Stomach (tissue), 8 donors: ENCODE measurements at regions not wholly inside any gene's neighbourhood (a gene's known extent, or its start where the extent isn't known, plus 50 kb on each side); places are given as distances from the start of the nearest gene placed in this dataset.

Experiments
- DNase-seq, 2 donors: peaks; one replicate each; pipeline versions ENCODE4 v3.0.0 to v3.0.0-alpha.2; 2013 to 2019
- H3K27ac ChIP-seq, 5 donors: fragments of 200-600 bp in 4 of 5; sonication (generic) in 4 of 5; one replicate each; pipeline ENCODE4 v1.5.1; 2013 to 2019; ENCODE audit warnings: mild to moderate bottlenecking in 1 of 5, moderate library complexity in 1 of 5
- H3K27me3 ChIP-seq, 3 donors: fragments of 200-600 bp; sonication (generic); one replicate each; pipeline ENCODE4 v1.5.1; 2017 to 2019; ENCODE audit warnings: mixed run types in 1 of 3
- H3K36me3 ChIP-seq, 4 donors: fragments of 200-600 bp; sonication (generic); 1 replicate in 3 of 4; 2 replicates in 1 of 4; pipeline ENCODE4 v1.5.1; 2016 to 2019
- H3K4me1 ChIP-seq, 4 donors: fragments of 200-600 bp; sonication (generic); one replicate each; pipeline ENCODE4 v1.5.1; 2016 to 2019
- H3K4me3 ChIP-seq, 4 donors: fragments of 200-600 bp; sonication (generic) in 3 of 4; one replicate each; pipeline ENCODE4 v1.5.1; 2016 to 2019; ENCODE audit warnings: mild to moderate bottlenecking in 1 of 4
- H3K9me3 ChIP-seq, 4 donors: fragments of 200-600 bp; sonication (generic); one replicate each; pipeline ENCODE4 v1.5.1; 2016 to 2019
- CTCF ChIP-seq, 7 experiments: fragments of 450-650 bp in 4 of 7; fragments of 200-600 bp in 3 of 7; sonication (generic) in 3 of 7; IDR thresholded peaks; one replicate each; pipeline ENCODE4 v1.5.1; 2016 to 2019; ENCODE audit warnings: antibody characterized with exemption in 7 of 7, control low read depth in 2 of 7, mild to moderate bottlenecking in 1 of 7
- EP300 ChIP-seq: sonication (generic); formaldehyde crosslinking; IDR thresholded peaks from one replicate; pipeline ENCODE4 v1.6.1; 2017; ENCODE audit warnings: antibody characterized with exemption
- POLR2A ChIP-seq, 4 donors: fragments of 450-650 bp; IDR thresholded peaks; one replicate each; pipeline ENCODE4 v1.6.1; 2016; ENCODE audit warnings: antibody characterized with exemption in 4 of 4, control low read depth in 2 of 4, mild to moderate bottlenecking in 1 of 4, moderate library complexity in 1 of 4
- POLR2AphosphoS5 ChIP-seq, 3 donors: sonication (generic); formaldehyde crosslinking; IDR thresholded peaks; one replicate each; pipeline ENCODE4 v1.6.1; 2016; ENCODE audit warnings: antibody characterized with exemption in 3 of 3
- WGBS, 5 donors: extraction: QIAGEN DNeasy Blood & Tissue Kit in 3 of 5; methylation state at CpG; one replicate each; pipeline versions ENCODE4 v1.1.5 to v1.1.7; 2013 to 2018; 5-methylcytosine and 5-hydroxymethylcytosine counted together
- intact Hi-C: fragments of 100-400 bp; cut with DNase I; formaldehyde crosslinking; loops from one replicate; pipeline ENCODE4 v1.15.1; 2023; ENCODE audit warnings: low total_unique reads
- donor health status: healthy with polysubstance abuse.
- donor health status: Bipolar disorder and iron deficiency.
- donor health status: healthy.

GRCh38 chr20:55667955-55668354 is 337.4 kb downstream of the CBLN4 start:
- intact Hi-C loops: no loop called here
- H3K27ac ChIP-seq: no peak overlapping the region
- H3K27me3 ChIP-seq: no peaks in the 10 kb centered on the region
- 36 to 49% (median 43%) methylated on average over 3 of the region's 3 CpGs for WGBS, 5 donors
- no peak overlapping the region for H3K4me3 ChIP-seq
- DNase-seq: peak in 1 of 2 donors; percentile 7
- no peaks in the 10 kb centered on the region for H3K36me3 ChIP-seq
- no peaks in the 10 kb centered on the region for H3K4me1 ChIP-seq
- TF ChIP-seq POLR2AphosphoS5 (IDR thresholded peaks at IDR 0.05) (no peak), POLR2A (IDR thresholded peaks at IDR 0.05) (no peak), CTCF (IDR thresholded peaks at IDR 0.05) (no peak), EP300 (no peak)
- H3K9me3 ChIP-seq: no peaks in the 10 kb centered on the region

DNA sequence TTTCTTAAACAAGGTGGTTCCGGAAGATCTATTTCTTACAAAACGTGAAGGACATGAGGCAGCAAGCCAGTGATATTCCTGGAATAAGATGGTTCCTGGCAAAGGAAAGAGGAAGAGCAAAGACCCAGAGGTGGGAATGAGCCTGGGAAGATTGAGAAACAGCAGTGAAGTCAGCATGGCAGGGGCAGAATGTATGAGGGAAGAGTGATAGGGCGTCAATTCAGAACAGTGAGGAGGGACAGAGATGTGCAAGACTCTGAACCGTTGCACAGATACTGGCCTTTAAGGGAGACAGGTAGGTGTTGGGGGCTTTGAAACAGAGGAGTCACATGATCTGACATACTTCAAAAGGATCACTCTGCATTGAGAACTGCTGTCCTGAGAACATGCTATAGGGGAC is 338.3 kb downstream of the CBLN4 start:
- no peaks in the 10 kb centered on the region for H3K27me3 ChIP-seq
- WGBS, 5 donors: 68 to 73% (median 71%) methylated on average over 4 of the region's 4 CpGs
- no peak for TF ChIP-seq POLR2A (IDR thresholded peaks at IDR 0.05)
- no peak for TF ChIP-seq EP300
- no peak for TF ChIP-seq POLR2AphosphoS5 (IDR thresholded peaks at IDR 0.05)
- no peak for TF ChIP-seq CTCF (IDR thresholded peaks at IDR 0.05)
- H3K4me1 ChIP-seq: no peaks in the 10 kb centered on the region
- intact Hi-C loops: no loop called here
- no peaks in the 10 kb centered on the region for H3K9me3 ChIP-seq
- no peak overlapping the region for H3K27ac ChIP-seq
- no peaks in the 10 kb centered on the region for H3K36me3 ChIP-seq
- H3K4me3 ChIP-seq: no peak overlapping the region
- no peak for DNase-seq

DNA sequence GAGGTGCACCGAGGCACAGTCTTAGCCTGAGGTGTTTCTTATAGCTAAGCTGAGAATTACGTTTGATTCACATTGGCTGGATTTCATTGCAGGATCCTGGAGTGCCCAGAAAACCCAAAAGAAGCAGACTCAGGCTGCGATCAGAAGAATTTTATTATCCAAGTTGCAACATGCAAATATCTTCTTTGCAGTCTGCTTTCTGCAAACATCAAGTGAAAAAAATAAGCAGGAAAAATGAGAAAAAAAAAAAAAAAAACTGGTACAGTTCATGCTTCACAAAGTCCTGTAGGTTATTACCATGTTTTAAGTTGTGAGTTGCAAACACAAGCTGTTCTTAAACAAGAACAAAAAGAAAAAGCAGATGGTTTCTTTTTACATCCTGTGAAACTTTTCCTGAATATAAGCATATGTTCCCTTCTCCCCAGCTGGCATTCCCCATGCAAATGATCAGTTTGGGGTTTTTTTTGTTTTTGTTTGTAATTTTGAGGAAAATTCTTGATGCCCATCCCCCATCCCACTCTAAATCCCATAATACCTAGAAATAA is 349.0 kb downstream of the CBLN4 start:
- no peaks in the 10 kb centered on the region for H3K27me3 ChIP-seq
- no peaks in the 10 kb centered on the region for H3K4me1 ChIP-seq
- intact Hi-C loops: no loop called here
- TF ChIP-seq CTCF (IDR thresholded peaks at IDR 0.05) (no peak), EP300 (no peak), POLR2A (IDR thresholded peaks at IDR 0.05) (no peak), POLR2AphosphoS5 (IDR thresholded peaks at IDR 0.05) (no peak)
- WGBS, 5 donors: 30 to 39% (median 37%) methylated on average over 3 of the region's 3 CpGs
- H3K27ac ChIP-seq: no peak overlapping the region
- H3K4me3 ChIP-seq: no peak overlapping the region
- H3K9me3 ChIP-seq: peaks cover 0 to 5% (median 0%) of the 10 kb centered on the region in 4 donors
- H3K36me3 ChIP-seq: no peaks in the 10 kb centered on the region
- DNase-seq: no peak

GRCh38 chr20:55650657-55651360 is 354.5 kb downstream of the CBLN4 start:
- no peak for DNase-seq
- Histone ChIP-seq H3K4me1 (no peaks in the 10 kb centered on the region), H3K27ac (no peak overlapping the region), H3K27me3 (no peaks in the 10 kb centered on the region), H3K36me3 (no peaks in the 10 kb centered on the region), H3K4me3 (no peak overlapping the region), H3K9me3 (peaks cover 0 to 4% (median 0%) of the 10 kb centered on the region in 4 donors)
- WGBS, 5 donors: 57 to 73% (median 71%) methylated on average over 6 of the region's 6 CpGs
- intact Hi-C loops: no loop called here
- no peak for TF ChIP-seq POLR2A (IDR thresholded peaks at IDR 0.05)
- TF ChIP-seq EP300: no peak
- TF ChIP-seq POLR2AphosphoS5 (IDR thresholded peaks at IDR 0.05): no peak
- TF ChIP-seq CTCF (IDR thresholded peaks at IDR 0.05): no peak
